GM10847 (cell line): ENCODE measurements at regions not wholly inside any gene's neighbourhood (a gene's known extent, or its start where the extent isn't known, plus 50 kb on each side); places are given as distances from the start of the nearest gene placed in this dataset.

Experiments
- POLR2A ChIP-seq: IDR thresholded peaks from 2 replicates; pipeline ENCODE4 v1.6.1; 2011; ENCODE audit not compliant: insufficient read length; ENCODE audit errors: extremely low read depth

- no peak for TF ChIP-seq POLR2A
These were observed 256.1 kb upstream of the TLE3 start for GRCh38 chr15:70353606-70354345.

GRCh38 chr15:70351941-70352774 lies 254.4 kb upstream of the TLE3 start:
- no peak for TF ChIP-seq POLR2A

GRCh38 chr15:70351391-70351790 lies 253.7 kb upstream of the TLE3 start:
- TF ChIP-seq POLR2A, result no peak

- no peak for TF ChIP-seq POLR2A
These were observed 251.0 kb upstream of the TLE3 start for GRCh38 chr15:70348581-70349344.

GRCh38 chr15:70348226-70348543 lies 250.5 kb upstream of the TLE3 start:
- TF ChIP-seq POLR2A, result no peak

- TF ChIP-seq POLR2A, result no peak
These were observed 249.9 kb upstream of the TLE3 start for GRCh38 chr15:70347321-70348225.

- TF ChIP-seq POLR2A, result no peak
These were observed 247.7 kb upstream of the TLE3 start for GRCh38 chr15:70345251-70346019.

GRCh38 chr15:70344666-70345065 lies 246.9 kb upstream of the TLE3 start:
- TF ChIP-seq POLR2A, result no peak

- TF ChIP-seq POLR2A, result no peak
These were observed 246.4 kb upstream of the TLE3 start for GRCh38 chr15:70343961-70344621.

- TF ChIP-seq POLR2A, result no peak
These were observed 245.1 kb upstream of the TLE3 start for GRCh38 chr15:70342554-70343548.

- no peak for TF ChIP-seq POLR2A
These were observed 244.4 kb upstream of the TLE3 start for GRCh38 chr15:70342141-70342540.

- no peak for TF ChIP-seq POLR2A
These were observed 243.8 kb upstream of the TLE3 start for GRCh38 chr15:70341566-70341965.
